CD8-positive, alpha-beta memory T cell (primary cell): ENCODE measurements at regions not wholly inside any gene's neighbourhood (a gene's known extent, or its start where the extent isn't known, plus 50 kb on each side); places are given as distances from the start of the nearest gene placed in this dataset.

Source experiments
- CTCF ChIA-PET: fragments of 350-600 bp; sonication (Branson Sonifier 250); formaldehyde crosslinking; loops from one replicate; lab custom pipeline; 2021; ENCODE audit warnings: antibody characterized with exemption; lab: Charles Lee
- POLR2A ChIA-PET: fragments of 350-600 bp; sonication (Branson Sonifier 250); formaldehyde crosslinking; loops from one replicate; lab custom pipeline; 2021; ENCODE audit warnings: antibody characterized with exemption; lab: Charles Lee
- DNase-seq, 5 donors: peaks; one replicate each; pipeline versions ENCODE4 v3.0.0 to v3.0.0-alpha.2; 2020 to 2022; ENCODE audit warnings: mixed read lengths in 1 of 5
- H3K27ac ChIP-seq: one replicate; pipeline ENCODE4 v1.7.0; 2013; ENCODE audit warnings: low read depth, mild to moderate bottlenecking, low read length, moderate library complexity
- H3K27me3 ChIP-seq: 2 replicates; pipeline ENCODE4 v1.7.0; 2013; ENCODE audit warnings: low read length, mild to moderate bottlenecking; ENCODE audit not compliant: insufficient read depth, poor library complexity, severe bottlenecking
- H3K36me3 ChIP-seq: 2 replicates; pipeline ENCODE4 v1.7.0; 2013; ENCODE audit warnings: mild to moderate bottlenecking, low read length, moderate library complexity; ENCODE audit not compliant: insufficient read depth
- H3K4me1 ChIP-seq: 2 replicates; pipeline ENCODE4 v1.7.0; 2013; ENCODE audit warnings: mild to moderate bottlenecking, low read length, moderate library complexity; ENCODE audit not compliant: insufficient read depth
- H3K4me3 ChIP-seq: 2 replicates; pipeline ENCODE4 v1.7.0; 2013; ENCODE audit warnings: mild to moderate bottlenecking, low read length
- H3K9me3 ChIP-seq: 2 replicates; pipeline ENCODE4 v1.7.0; 2013; ENCODE audit warnings: mild to moderate bottlenecking, low read length
- H3K27ac Mint-ChIP-seq, 8 donors: one replicate each; pipeline ENCODE4 v1.8.0; 2020 to 2021; ENCODE audit warnings: mixed read lengths in 8 of 8, mild to moderate bottlenecking in 6 of 8, inconsistent platforms in 3 of 8, moderate library complexity in 3 of 8
- H3K27me3 Mint-ChIP-seq, 2 donors: one replicate each; pipeline ENCODE4 v1.8.0; 2020 to 2021; ENCODE audit warnings: mixed read lengths in 2 of 2, mild to moderate bottlenecking in 1 of 2, moderate library complexity in 1 of 2
- H3K36me3 Mint-ChIP-seq, 3 donors: one replicate each; pipeline ENCODE4 v1.8.0; 2020 to 2021; ENCODE audit warnings: mixed read lengths in 3 of 3, inconsistent platforms in 1 of 3, mild to moderate bottlenecking in 1 of 3
- H3K4me1 Mint-ChIP-seq, 3 donors: one replicate each; pipeline ENCODE4 v1.8.0; 2020 to 2021; ENCODE audit warnings: mixed read lengths in 3 of 3, inconsistent platforms in 1 of 3, mild to moderate bottlenecking in 1 of 3
- H3K4me3 Mint-ChIP-seq, 7 donors: one replicate each; pipeline ENCODE4 v1.8.0; 2020 to 2021; ENCODE audit warnings: mixed read lengths in 7 of 7, mild to moderate bottlenecking in 6 of 7, moderate library complexity in 4 of 7, inconsistent platforms in 2 of 7
- H3K9me3 Mint-ChIP-seq, 5 donors: one replicate each; pipeline ENCODE4 v1.8.0; 2020 to 2022; ENCODE audit warnings: mixed read lengths in 5 of 5, mild to moderate bottlenecking in 3 of 5, moderate library complexity in 2 of 5, inconsistent platforms in 1 of 5

DNA sequence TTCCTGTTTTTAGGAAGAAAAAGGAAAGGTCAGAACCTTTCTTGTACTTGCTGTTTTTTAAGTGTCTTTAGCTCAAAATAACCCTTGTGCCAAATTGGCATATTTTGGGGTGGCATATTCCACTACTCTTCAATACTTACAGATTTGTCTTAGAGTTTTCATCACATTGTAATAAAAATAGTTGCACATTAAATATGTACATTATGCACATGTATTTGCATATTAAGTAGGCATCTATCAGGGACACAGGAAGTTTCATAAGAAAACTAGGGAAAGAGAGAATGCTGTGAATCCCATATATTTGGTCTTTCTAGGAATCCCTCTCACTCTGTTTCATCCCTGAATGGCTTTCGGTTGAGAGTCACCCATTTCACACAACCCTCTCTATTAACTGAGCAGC lies 139.6 kb downstream of the LARP7 start:
- no peak overlapping the region for H3K4me3 ChIP-seq
- CTCF ChIA-PET = no interaction called here
- Mint-ChIP-seq H3K36me3 (no peaks in the 10 kb centered on the region), H3K4me1 (no peaks in the 10 kb centered on the region), H3K9me3 (peaks cover 0 to 2% (median 0%) of the 10 kb centered on the region in 5 donors), H3K27me3 (peaks cover 0 to 3% of the 10 kb centered on the region in 2 donors), H3K27ac (no peak overlapping the region), H3K4me3 (no peak overlapping the region)
- no peaks in the 10 kb centered on the region for H3K9me3 ChIP-seq
- no peaks in the 10 kb centered on the region for H3K36me3 ChIP-seq
- H3K4me1 ChIP-seq = no peaks in the 10 kb centered on the region
- H3K27me3 ChIP-seq = no peaks in the 10 kb centered on the region
- POLR2A ChIA-PET = no interaction called here
- H3K27ac ChIP-seq = no peak overlapping the region
- no peak for DNase-seq

DNA sequence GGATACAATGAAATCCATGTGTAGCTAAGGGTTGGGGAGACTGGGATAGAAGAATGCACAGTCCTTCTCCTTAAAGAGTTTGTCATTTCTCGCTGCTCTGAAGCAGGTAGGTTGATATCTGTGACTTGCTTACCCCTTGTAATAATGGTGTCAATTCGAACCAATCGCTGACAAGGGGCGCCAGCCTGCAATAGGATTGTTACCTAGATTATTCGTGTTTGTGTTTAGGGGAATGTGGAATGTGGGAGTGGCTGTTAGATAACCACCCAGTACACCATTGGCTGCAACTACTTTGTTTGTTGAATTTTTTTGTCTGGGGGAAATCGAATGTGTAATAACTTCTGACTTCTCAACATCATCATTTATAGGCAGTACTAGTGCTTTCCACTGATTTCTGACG lies 141.6 kb downstream of the LARP7 start:
- no peak overlapping the region for H3K27ac ChIP-seq
- Mint-ChIP-seq H3K27me3 (peaks cover 0 to under 1% of the 10 kb centered on the region in 2 donors), H3K36me3 (no peaks in the 10 kb centered on the region), H3K4me1 (no peaks in the 10 kb centered on the region), H3K9me3 (peaks cover 0 to 2% (median 0%) of the 10 kb centered on the region in 5 donors), H3K4me3 (no peak overlapping the region), H3K27ac (no peak overlapping the region)
- no peaks in the 10 kb centered on the region for H3K4me1 ChIP-seq
- no peaks in the 10 kb centered on the region for H3K27me3 ChIP-seq
- ChIA-PET CTCF (no interaction called here), POLR2A (no interaction called here)
- no peak for DNase-seq
- H3K36me3 ChIP-seq = no peaks in the 10 kb centered on the region
- no peaks in the 10 kb centered on the region for H3K9me3 ChIP-seq
- no peak overlapping the region for H3K4me3 ChIP-seq

DNA sequence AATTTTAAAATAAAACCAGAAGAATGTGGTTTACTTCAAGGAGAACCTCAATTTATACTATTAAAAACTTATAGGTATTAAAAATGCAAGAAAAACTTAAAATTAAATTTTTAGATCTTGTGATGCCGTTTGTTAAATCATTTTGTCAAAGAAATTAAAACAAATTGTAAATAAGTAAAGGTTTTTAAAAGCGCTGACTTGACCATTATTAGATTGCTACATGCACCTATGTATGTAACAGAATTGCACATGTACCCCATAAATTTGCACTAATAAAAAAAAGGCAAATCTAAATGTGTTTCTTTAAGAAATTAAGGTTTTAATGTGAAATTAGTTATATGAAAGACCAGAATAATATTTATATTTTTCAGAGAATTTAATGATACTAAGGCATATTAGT lies 156.1 kb downstream of the LARP7 start:
- H3K36me3 ChIP-seq = no peaks in the 10 kb centered on the region
- no peak overlapping the region for H3K4me3 ChIP-seq
- Mint-ChIP-seq H3K4me3 (no peak overlapping the region), H3K27me3 (peaks cover 0 to 14% of the 10 kb centered on the region in 2 donors), H3K9me3 (no peaks in the 10 kb centered on the region), H3K36me3 (no peaks in the 10 kb centered on the region), H3K27ac (no peak overlapping the region), H3K4me1 (no peaks in the 10 kb centered on the region)
- DNase-seq = no peak
- H3K27ac ChIP-seq = no peak overlapping the region
- ChIA-PET CTCF (no interaction called here), POLR2A (no interaction called here)
- H3K4me1 ChIP-seq = no peaks in the 10 kb centered on the region
- H3K9me3 ChIP-seq = no peaks in the 10 kb centered on the region
- no peaks in the 10 kb centered on the region for H3K27me3 ChIP-seq

- ChIA-PET CTCF (no interaction called here), POLR2A (no interaction called here)
- no peak overlapping the region for H3K27ac Mint-ChIP-seq
- H3K36me3 Mint-ChIP-seq = no peaks in the 10 kb centered on the region
- Histone ChIP-seq H3K4me3 (no peak overlapping the region), H3K4me1 (no peaks in the 10 kb centered on the region), H3K36me3 (no peaks in the 10 kb centered on the region), H3K9me3 (no peaks in the 10 kb centered on the region), H3K27me3 (no peaks in the 10 kb centered on the region), H3K27ac (no peak overlapping the region)
- H3K4me1 Mint-ChIP-seq = no peaks in the 10 kb centered on the region
- no peak for DNase-seq
- no peak overlapping the region for H3K4me3 Mint-ChIP-seq
- H3K9me3 Mint-ChIP-seq = no peaks in the 10 kb centered on the region
- peaks cover 7 to 12% of the 10 kb centered on the region in 2 donors for H3K27me3 Mint-ChIP-seq
These were observed 163.1 kb downstream of the LARP7 start for GRCh38 chr4:112800001-112800400.

- Histone ChIP-seq H3K4me3 (no peak overlapping the region), H3K36me3 (no peaks in the 10 kb centered on the region), H3K9me3 (no peaks in the 10 kb centered on the region), H3K27ac (no peak overlapping the region), H3K4me1 (no peaks in the 10 kb centered on the region), H3K27me3 (no peaks in the 10 kb centered on the region)
- H3K4me3 Mint-ChIP-seq = no peak overlapping the region
- ChIA-PET POLR2A (no interaction called here), CTCF (no interaction called here)
- H3K36me3 Mint-ChIP-seq = no peaks in the 10 kb centered on the region
- H3K9me3 Mint-ChIP-seq = no peaks in the 10 kb centered on the region
- H3K27ac Mint-ChIP-seq = no peak overlapping the region
- no peaks in the 10 kb centered on the region for H3K4me1 Mint-ChIP-seq
- no peak for DNase-seq
- H3K27me3 Mint-ChIP-seq = peaks cover 10 to 13% of the 10 kb centered on the region in 2 donors
These were observed 164.4 kb downstream of the LARP7 start for GRCh38 chr4:112801341-112801740.

DNA sequence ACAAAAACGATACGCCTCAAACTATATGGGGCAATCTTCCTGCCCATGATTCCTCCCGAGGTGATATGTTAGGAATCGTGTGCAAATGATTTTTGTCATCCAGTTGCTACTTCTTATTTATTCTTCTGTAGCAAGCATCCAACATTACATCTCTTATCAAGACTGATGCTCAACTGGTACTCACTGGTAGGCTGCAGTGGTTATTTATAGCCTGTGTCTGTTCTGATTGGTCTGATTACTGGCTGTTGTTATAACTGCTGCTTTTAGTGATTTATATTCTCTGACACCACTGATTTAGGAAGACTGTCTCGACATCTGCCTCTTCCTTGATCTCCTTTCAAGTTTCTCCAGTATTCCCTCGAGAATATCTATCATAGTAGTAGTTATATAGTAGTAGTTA lies 165.8 kb downstream of the LARP7 start:
- Mint-ChIP-seq H3K4me1 (no peaks in the 10 kb centered on the region), H3K27me3 (peaks cover 10 to 17% of the 10 kb centered on the region in 2 donors), H3K27ac (no peak overlapping the region), H3K9me3 (no peaks in the 10 kb centered on the region), H3K36me3 (no peaks in the 10 kb centered on the region), H3K4me3 (no peak overlapping the region)
- no peaks in the 10 kb centered on the region for H3K9me3 ChIP-seq
- H3K4me1 ChIP-seq = no peaks in the 10 kb centered on the region
- no peaks in the 10 kb centered on the region for H3K27me3 ChIP-seq
- no peak for DNase-seq
- H3K27ac ChIP-seq = no peak overlapping the region
- H3K4me3 ChIP-seq = no peak overlapping the region
- no peaks in the 10 kb centered on the region for H3K36me3 ChIP-seq
- CTCF ChIA-PET = no interaction called here
- POLR2A ChIA-PET = no interaction called here

- H3K27me3 Mint-ChIP-seq = peaks cover 5 to 9% of the 10 kb centered on the region in 2 donors
- DNase-seq = no peak
- Histone ChIP-seq H3K27ac (no peak overlapping the region), H3K4me3 (no peak overlapping the region), H3K4me1 (no peaks in the 10 kb centered on the region), H3K36me3 (no peaks in the 10 kb centered on the region), H3K9me3 (no peaks in the 10 kb centered on the region), H3K27me3 (no peaks in the 10 kb centered on the region)
- ChIA-PET POLR2A (no interaction called here), CTCF (no interaction called here)
- H3K27ac Mint-ChIP-seq = no peak overlapping the region
- H3K36me3 Mint-ChIP-seq = no peaks in the 10 kb centered on the region
- H3K4me1 Mint-ChIP-seq = no peaks in the 10 kb centered on the region
- no peak overlapping the region for H3K4me3 Mint-ChIP-seq
- no peaks in the 10 kb centered on the region for H3K9me3 Mint-ChIP-seq
These were observed 170.1 kb downstream of the LARP7 start for GRCh38 chr4:112807083-112807482.

DNA sequence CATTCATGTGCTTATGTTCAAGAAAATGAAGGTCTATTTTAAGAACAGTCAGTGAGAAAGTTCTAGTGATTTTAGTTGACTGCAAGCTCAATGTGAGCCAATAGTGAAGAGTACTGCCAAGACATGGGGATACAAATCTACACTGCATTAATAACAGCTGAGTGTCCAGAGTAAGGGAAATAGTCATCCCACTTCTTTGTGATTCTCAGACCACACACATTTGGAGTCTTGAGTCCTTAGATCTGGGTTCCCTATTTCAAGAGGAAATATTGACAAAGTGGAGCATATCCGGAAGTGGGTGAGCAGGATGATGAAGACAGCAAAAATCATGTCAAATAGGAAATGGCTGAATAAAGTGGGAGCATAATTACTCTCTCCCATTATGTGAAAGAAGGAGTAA lies 171.1 kb downstream of the LARP7 start:
- no peaks in the 10 kb centered on the region for H3K9me3 ChIP-seq
- no peaks in the 10 kb centered on the region for H3K4me1 Mint-ChIP-seq
- no peaks in the 10 kb centered on the region for H3K9me3 Mint-ChIP-seq
- H3K27ac ChIP-seq = no peak overlapping the region
- POLR2A ChIA-PET = no interaction called here
- CTCF ChIA-PET = no interaction called here
- no peak overlapping the region for H3K27ac Mint-ChIP-seq
- no peaks in the 10 kb centered on the region for H3K4me1 ChIP-seq
- no peak overlapping the region for H3K4me3 Mint-ChIP-seq
- H3K4me3 ChIP-seq = no peak overlapping the region
- no peaks in the 10 kb centered on the region for H3K27me3 ChIP-seq
- peaks cover 5 to 9% of the 10 kb centered on the region in 2 donors for H3K27me3 Mint-ChIP-seq
- no peaks in the 10 kb centered on the region for H3K36me3 Mint-ChIP-seq
- DNase-seq = no peak
- no peaks in the 10 kb centered on the region for H3K36me3 ChIP-seq

- Histone ChIP-seq H3K9me3 (no peaks in the 10 kb centered on the region), H3K27ac (no peak overlapping the region), H3K36me3 (no peaks in the 10 kb centered on the region), H3K4me1 (no peaks in the 10 kb centered on the region), H3K27me3 (no peaks in the 10 kb centered on the region), H3K4me3 (no peak overlapping the region)
- Mint-ChIP-seq H3K4me3 (no peak overlapping the region), H3K36me3 (no peaks in the 10 kb centered on the region), H3K9me3 (no peaks in the 10 kb centered on the region), H3K4me1 (peaks cover 9 to 11% (median 10%) of the 10 kb centered on the region in 3 donors), H3K27ac (no peak overlapping the region), H3K27me3 (peaks cover 6 to 14% of the 10 kb centered on the region in 2 donors)
- no peak for DNase-seq
- CTCF ChIA-PET = no interaction called here
- POLR2A ChIA-PET = no interaction called here
These were observed 176.8 kb downstream of the LARP7 start for GRCh38 chr4:112813790-112814189.
